Astrocyte (in vitro differentiated cells and primary cell): ENCODE measurements at regions not wholly inside any gene's neighbourhood (a gene's known extent, or its start where the extent isn't known, plus 50 kb on each side); places are given as distances from the start of the nearest gene placed in this dataset.

Experiments
- EZH2 ChIP-seq: IDR thresholded peaks from 2 replicates; pipeline ENCODE4 v1.6.1; 2012; ENCODE audit warnings: mild to moderate bottlenecking, low read length, inconsistent platforms; ENCODE audit not compliant: insufficient read depth
- TF ChIP-seq, protein P1 (sequence below): IDR thresholded peaks from 2 replicates; pipeline ENCODE4 v1.5.1; 2011; ENCODE audit warnings: low read depth, mild to moderate bottlenecking, inconsistent platforms, low read length, moderate library complexity; ENCODE audit not compliant: insufficient read depth

DNA sequence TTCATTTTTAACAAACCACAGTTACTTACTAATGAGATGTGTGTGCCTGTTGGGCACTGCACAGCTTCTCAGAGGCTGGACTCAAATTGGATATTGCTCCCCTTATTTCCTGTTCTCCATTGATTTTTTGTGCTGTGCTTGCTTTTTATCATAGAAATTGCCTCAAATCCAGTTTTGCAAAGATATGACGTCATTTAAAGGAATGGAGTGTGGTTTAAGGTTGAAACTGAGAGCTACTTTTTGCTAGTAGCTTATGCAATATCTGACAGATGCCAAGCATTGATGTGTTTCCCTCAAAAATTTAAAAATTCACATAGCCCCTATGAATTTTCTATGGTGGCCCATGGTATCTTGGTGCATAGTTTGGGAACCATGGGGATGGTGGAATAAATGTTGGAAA, 67.7 kb upstream of the ROPN1 start:
- TF ChIP-seq, protein P1, sequence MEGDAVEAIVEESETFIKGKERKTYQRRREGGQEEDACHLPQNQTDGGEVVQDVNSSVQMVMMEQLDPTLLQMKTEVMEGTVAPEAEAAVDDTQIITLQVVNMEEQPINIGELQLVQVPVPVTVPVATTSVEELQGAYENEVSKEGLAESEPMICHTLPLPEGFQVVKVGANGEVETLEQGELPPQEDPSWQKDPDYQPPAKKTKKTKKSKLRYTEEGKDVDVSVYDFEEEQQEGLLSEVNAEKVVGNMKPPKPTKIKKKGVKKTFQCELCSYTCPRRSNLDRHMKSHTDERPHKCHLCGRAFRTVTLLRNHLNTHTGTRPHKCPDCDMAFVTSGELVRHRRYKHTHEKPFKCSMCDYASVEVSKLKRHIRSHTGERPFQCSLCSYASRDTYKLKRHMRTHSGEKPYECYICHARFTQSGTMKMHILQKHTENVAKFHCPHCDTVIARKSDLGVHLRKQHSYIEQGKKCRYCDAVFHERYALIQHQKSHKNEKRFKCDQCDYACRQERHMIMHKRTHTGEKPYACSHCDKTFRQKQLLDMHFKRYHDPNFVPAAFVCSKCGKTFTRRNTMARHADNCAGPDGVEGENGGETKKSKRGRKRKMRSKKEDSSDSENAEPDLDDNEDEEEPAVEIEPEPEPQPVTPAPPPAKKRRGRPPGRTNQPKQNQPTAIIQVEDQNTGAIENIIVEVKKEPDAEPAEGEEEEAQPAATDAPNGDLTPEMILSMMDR = no peak
- TF ChIP-seq EZH2 = no peak
